Effector memory CD8-positive, alpha-beta T cell (primary cell): ENCODE measurements at regions not wholly inside any gene's neighbourhood (a gene's known extent, or its start where the extent isn't known, plus 50 kb on each side); places are given as distances from the start of the nearest gene placed in this dataset.
"Not testable (repeated sequence)": the region's sequence is repeated elsewhere in the genome, so short reads cannot be mapped to it uniquely, and the experiment has no call there.

Source experiments
- ATAC-seq: fragments of 150-1000 bp; cut with Tn5 transposase; replicated peaks from 2 replicates; pipeline ENCODE4 v1.10.0; 2021; ENCODE audit warnings: mild to moderate bottlenecking, moderate library complexity
- DNase-seq, 3 experiments: peaks; one replicate each; pipeline ENCODE4 v3.0.0; 2021
- H3K27ac Mint-ChIP-seq, 2 donors: one replicate each; pipeline ENCODE4 v1.8.0; 2022; ENCODE audit warnings: mild to moderate bottlenecking in 2 of 2, mixed read lengths in 2 of 2, moderate library complexity in 2 of 2
- H3K27me3 Mint-ChIP-seq, 2 donors: one replicate each; pipeline ENCODE4 v1.8.0; 2022; ENCODE audit warnings: mixed read lengths in 2 of 2
- H3K36me3 Mint-ChIP-seq: one replicate; pipeline ENCODE4 v1.8.0; 2022; ENCODE audit warnings: mild to moderate bottlenecking, moderate library complexity, mixed read lengths; ENCODE audit not compliant: insufficient read depth
- H3K4me1 Mint-ChIP-seq, 2 donors: one replicate each; pipeline ENCODE4 v1.8.0; 2022; ENCODE audit warnings: low read depth in 2 of 2, mixed read lengths in 2 of 2
- H3K4me3 Mint-ChIP-seq, 2 donors: one replicate each; pipeline ENCODE4 v1.8.0; 2022; ENCODE audit warnings: mild to moderate bottlenecking in 2 of 2, mixed read lengths in 2 of 2, moderate library complexity in 2 of 2
- H3K9me3 Mint-ChIP-seq, 2 donors: one replicate each; pipeline ENCODE4 v1.8.0; 2022; ENCODE audit warnings: mixed read lengths in 2 of 2

DNA sequence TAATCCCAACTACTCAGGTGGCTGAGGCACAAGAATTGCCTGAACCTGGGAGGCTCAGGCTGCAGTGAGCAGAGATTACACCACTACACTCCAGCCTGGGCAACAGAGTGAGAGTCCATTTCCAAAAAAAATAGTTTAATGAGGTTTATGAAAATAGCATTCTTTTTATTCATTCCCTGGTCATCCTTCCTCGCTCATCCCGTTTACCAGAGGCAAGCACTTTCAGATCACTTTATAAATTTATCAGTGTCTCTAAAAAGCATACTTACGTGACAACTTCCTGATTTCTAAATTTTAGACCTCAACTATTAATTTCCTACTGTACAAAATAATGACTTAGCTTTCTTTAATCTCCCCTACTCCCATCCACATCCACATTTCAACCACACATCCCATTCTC lies 864.8 kb downstream of the EPHA4 start:
- H3K27ac Mint-ChIP-seq: no peak overlapping the region
- ATAC-seq (no peak), DNase-seq (no peak)
- peaks cover 17 to 34% of the 10 kb centered on the region in 2 donors for H3K27me3 Mint-ChIP-seq
- no peak overlapping the region for H3K4me3 Mint-ChIP-seq
- H3K4me1 Mint-ChIP-seq: no peaks in the 10 kb centered on the region
- H3K36me3 Mint-ChIP-seq: no peaks in the 10 kb centered on the region
- peaks cover 2 to 5% of the 10 kb centered on the region in 2 donors for H3K9me3 Mint-ChIP-seq

DNA sequence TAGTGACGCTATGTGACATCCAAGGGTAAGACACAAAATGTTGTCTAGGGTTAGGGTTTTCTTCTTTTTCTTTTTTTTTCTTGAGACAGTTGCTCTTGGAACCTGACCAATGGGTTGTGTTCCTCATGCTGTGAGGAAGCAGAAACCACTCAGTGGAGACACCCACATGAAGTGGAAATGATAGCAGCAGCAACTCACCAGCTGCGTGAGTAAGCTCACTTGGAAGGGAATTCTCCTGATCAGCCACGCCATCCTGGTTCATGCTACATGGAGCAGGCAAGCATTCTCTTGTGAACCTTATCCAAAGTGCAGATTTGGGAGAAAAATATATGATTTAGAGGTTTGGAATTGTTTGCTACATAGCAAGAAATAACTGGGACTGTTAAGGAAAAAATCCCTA lies 863.7 kb downstream of the EPHA4 start:
- peaks cover 2 to 5% of the 10 kb centered on the region in 2 donors for H3K9me3 Mint-ChIP-seq
- H3K36me3 Mint-ChIP-seq: no peaks in the 10 kb centered on the region
- H3K27ac Mint-ChIP-seq: no peak overlapping the region
- no peak overlapping the region for H3K4me3 Mint-ChIP-seq
- ATAC-seq (no peak), DNase-seq (no peak)
- H3K4me1 Mint-ChIP-seq: no peaks in the 10 kb centered on the region
- H3K27me3 Mint-ChIP-seq: peaks cover 17 to 34% of the 10 kb centered on the region in 2 donors

DNA sequence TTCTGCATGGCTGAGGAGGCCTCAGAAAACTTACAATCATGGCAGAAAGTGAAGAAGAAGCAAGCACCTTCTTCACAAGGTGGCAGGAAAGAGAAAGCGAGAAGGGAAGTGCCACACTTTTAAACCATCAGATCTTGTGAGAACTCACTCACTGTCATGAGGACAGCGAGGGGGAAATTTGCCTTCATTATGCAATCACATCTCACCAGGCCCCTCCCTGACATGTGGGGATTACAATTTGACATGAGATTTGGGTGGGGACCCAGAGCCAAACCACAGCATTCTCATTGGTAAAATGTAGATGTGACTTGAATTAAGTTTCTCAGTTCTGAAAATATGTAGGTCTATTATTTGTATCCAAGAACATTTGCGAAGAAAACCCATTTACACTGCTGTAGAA lies 854.8 kb downstream of the EPHA4 start:
- H3K36me3 Mint-ChIP-seq: no peaks in the 10 kb centered on the region
- H3K4me3 Mint-ChIP-seq: no peak overlapping the region
- H3K27ac Mint-ChIP-seq: no peak overlapping the region
- DNase-seq: no peak
- no peak for ATAC-seq
- H3K27me3 Mint-ChIP-seq: peaks cover 0 to 20% of the 10 kb centered on the region in 2 donors
- no peaks in the 10 kb centered on the region for H3K4me1 Mint-ChIP-seq
- no peaks in the 10 kb centered on the region for H3K9me3 Mint-ChIP-seq

DNA sequence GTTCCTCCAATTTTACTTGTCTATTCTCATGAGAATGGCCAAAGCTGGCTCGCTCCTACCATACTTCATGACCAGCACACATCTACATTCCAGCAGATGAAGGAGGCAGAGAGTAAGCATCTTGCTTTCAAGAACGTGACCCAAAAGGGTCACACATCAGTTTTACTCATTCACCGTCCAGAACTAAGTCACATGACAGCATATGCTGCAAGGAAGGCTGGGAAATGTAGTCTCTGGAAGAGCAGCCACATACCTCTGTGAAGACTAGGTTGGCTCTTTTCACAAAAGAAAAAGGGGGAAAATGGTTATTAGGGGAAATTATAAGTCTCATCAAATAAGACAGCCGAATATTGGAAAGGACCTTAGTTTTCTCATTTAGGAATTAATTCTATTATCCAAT lies 835.3 kb downstream of the EPHA4 start:
- no peak overlapping the region for H3K27ac Mint-ChIP-seq
- H3K4me1 Mint-ChIP-seq: no peaks in the 10 kb centered on the region
- H3K27me3 Mint-ChIP-seq: peaks cover 0 to 5% of the 10 kb centered on the region in 2 donors
- ATAC-seq: no peak
- no peak overlapping the region for H3K4me3 Mint-ChIP-seq
- DNase-seq: no peak
- no peaks in the 10 kb centered on the region for H3K36me3 Mint-ChIP-seq
- H3K9me3 Mint-ChIP-seq: no peaks in the 10 kb centered on the region

DNA sequence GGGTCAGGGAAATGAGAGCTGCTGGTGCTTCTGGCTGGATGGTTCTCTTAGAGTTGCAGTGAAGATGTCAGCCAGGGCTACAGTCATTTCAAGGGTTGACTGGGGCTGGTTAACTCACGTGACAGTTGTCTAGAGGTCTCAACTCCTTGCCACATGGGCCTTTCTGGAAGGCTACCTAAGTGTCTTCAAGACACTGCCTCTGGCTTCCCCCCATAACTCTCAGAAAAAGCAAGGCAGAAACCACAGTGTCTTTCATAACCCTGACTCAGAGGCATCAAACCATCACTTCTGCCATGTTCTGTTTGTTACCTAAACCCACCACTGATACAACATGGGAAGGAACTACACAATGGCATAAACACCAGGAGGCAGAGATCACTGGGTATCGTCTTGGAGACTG lies 828.9 kb downstream of the EPHA4 start:
- DNase-seq: no peak
- H3K27ac Mint-ChIP-seq: no peak overlapping the region
- no peaks in the 10 kb centered on the region for H3K36me3 Mint-ChIP-seq
- H3K27me3 Mint-ChIP-seq: peaks cover 0 to 5% of the 10 kb centered on the region in 2 donors
- no peak overlapping the region for H3K4me3 Mint-ChIP-seq
- no peaks in the 10 kb centered on the region for H3K9me3 Mint-ChIP-seq
- ATAC-seq: no peak
- H3K4me1 Mint-ChIP-seq: no peaks in the 10 kb centered on the region

DNA sequence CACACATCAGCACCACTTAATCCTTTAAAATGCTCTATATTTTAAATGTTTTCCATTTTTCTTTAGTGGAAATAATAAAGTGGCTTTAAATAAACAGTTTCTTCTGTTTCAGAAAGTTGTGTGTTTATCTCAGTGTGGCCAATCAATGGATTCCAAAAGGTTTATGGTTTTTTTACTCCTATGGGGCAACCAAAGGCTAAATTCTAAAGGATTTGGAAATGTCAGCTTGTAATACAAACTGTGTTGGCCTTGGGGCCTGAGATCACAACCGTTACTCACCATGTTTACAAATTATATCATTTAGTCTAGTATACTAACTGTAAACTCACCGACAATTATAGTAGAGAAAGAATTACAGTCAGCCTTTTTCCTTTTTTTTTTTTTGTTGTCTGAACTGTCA lies 827.2 kb downstream of the EPHA4 start:
- Mint-ChIP-seq H3K4me1 (no peaks in the 10 kb centered on the region), H3K27ac (no peak overlapping the region), H3K4me3 (no peak overlapping the region), H3K36me3 (no peaks in the 10 kb centered on the region), H3K27me3 (peaks cover 0 to 5% of the 10 kb centered on the region in 2 donors), H3K9me3 (no peaks in the 10 kb centered on the region)
- DNase-seq (no peak), ATAC-seq (no peak)

DNA sequence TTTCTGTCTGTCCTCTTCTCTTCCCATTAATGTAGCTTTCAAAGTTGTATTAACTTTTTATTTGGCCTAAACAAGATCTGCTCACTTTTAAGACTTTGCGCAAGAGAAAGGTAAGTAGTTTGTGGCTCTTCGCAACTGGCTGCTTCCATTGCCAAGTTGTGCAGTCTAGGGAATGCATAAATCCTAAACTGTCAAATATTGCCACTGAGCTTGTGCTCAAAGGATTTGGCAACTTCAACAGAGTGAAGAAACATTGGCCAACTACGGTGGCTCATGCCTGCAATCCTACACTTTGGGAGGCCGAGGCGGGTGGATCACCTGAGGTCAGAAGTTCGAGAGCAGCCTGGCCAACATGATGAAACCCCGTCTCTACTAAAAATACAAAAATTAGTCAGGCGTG lies 826.4 kb downstream of the EPHA4 start:
- Mint-ChIP-seq H3K4me1 (no peaks in the 10 kb centered on the region), H3K36me3 (no peaks in the 10 kb centered on the region), H3K27me3 (no peaks in the 10 kb centered on the region), H3K27ac (no peak overlapping the region), H3K4me3 (no peak overlapping the region), H3K9me3 (no peaks in the 10 kb centered on the region)
- ATAC-seq: no peak
- DNase-seq: no peak

DNA sequence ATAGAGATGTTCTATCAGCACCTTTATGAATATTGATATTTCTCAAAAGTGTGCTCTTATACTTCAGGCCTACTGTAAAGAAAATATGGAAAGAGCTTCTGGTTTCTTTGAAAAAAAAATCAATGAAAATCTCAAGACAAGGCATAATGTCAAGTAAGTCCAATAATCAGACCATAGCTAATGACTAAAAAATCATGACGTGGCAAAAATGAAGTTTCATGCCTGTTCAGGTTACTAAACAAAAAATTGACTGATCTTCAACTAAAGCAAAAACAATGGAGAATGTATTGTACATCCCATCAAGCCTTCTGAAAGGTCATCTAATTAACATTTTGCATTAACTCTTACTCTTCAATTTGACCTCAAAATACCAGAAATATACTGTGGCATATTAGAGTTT lies 824.4 kb downstream of the EPHA4 start:
- DNase-seq: no peak
- Mint-ChIP-seq H3K4me3 (no peak overlapping the region), H3K36me3 (no peaks in the 10 kb centered on the region), H3K9me3 (peaks cover 0 to 7% of the 10 kb centered on the region in 2 donors), H3K4me1 (no peaks in the 10 kb centered on the region), H3K27me3 (no peaks in the 10 kb centered on the region), H3K27ac (no peak overlapping the region)
- ATAC-seq: no peak

DNA sequence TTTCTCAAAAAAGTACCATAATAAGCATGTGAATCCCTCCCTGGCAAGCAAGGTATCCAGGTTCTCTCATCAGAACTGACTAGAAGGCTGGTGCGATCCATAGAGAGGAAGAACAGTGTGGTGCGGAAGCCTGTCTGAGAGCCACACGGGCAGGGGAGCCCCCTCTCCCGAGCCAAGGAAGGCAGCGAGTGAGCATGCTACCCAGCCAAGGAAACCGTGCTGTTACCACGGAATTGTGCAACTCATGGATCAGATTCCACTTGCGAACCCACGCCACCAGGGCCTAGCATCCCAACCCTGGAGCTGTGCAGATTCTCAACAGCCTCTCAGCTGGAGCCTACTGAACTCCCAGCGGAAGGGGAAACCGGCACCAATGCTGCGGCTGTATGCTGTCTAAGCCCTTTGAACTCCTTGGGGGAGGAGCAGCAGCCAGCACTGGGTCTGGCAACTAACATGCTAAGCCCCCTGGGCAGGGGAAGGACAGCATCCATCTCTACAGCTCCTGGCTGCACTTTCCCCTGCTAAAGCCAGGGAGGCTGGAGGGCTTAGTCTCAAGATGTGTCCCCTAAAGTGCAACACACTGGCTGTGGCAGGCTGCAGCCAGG lies 823.1 kb downstream of the EPHA4 start:
- DNase-seq (no peak), ATAC-seq (no peak)
- H3K9me3 Mint-ChIP-seq: peaks cover 0 to 7% of the 10 kb centered on the region in 2 donors
- no peaks in the 10 kb centered on the region for H3K27me3 Mint-ChIP-seq
- no peaks in the 10 kb centered on the region for H3K36me3 Mint-ChIP-seq
- H3K27ac Mint-ChIP-seq: no peak overlapping the region
- H3K4me1 Mint-ChIP-seq: no peaks in the 10 kb centered on the region
- no peak overlapping the region for H3K4me3 Mint-ChIP-seq

DNA sequence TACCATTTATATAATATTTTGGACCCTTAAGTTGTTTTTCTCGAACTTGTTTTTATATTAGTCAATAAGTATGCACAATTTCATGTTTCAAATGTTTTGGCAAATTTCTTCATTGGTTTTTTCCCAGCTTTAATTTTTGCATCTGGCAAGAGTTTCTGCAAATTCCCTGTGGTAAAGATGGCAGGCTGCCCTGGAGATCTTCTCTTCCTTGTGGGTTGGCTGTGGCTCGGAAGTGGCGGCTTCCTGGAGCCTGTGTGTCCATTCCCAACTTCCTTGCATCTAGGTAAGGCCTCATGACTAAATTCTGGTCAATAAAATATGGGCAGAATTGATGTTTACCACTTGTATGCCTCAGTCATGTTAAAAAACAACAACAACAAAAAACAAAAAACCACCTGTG lies 818.6 kb downstream of the EPHA4 start:
- Mint-ChIP-seq H3K27ac (no peak overlapping the region), H3K9me3 (peaks cover 3 to 7% of the 10 kb centered on the region in 2 donors), H3K4me3 (no peak overlapping the region), H3K4me1 (no peaks in the 10 kb centered on the region), H3K36me3 (no peaks in the 10 kb centered on the region), H3K27me3 (no peaks in the 10 kb centered on the region)
- no peak for DNase-seq
- no peak for ATAC-seq

DNA sequence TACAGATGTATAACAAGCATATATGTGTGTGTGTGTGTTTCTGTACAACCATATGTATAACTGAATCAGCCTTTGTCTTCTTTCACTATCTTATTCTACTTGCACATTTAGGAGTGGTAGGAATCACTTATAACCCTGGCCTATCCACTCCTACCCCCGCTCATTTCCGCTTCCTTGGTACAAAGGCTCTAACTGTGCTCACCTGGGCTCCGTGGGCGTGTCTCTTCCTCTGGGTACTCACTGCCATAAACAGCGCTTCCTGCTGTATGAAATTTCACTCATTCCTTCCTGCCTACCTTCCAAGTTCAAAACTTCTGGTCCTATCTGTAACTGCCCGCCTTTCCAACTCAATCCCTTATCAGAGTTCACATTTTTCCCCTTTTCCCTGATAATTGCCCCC lies 815.5 kb downstream of the EPHA4 start:
- Mint-ChIP-seq H3K27ac (no peak overlapping the region), H3K9me3 (peaks cover 0 to 3% of the 10 kb centered on the region in 2 donors), H3K4me1 (no peaks in the 10 kb centered on the region), H3K27me3 (no peaks in the 10 kb centered on the region), H3K4me3 (no peak overlapping the region), H3K36me3 (no peaks in the 10 kb centered on the region)
- ATAC-seq (no peak), DNase-seq (no peak)

DNA sequence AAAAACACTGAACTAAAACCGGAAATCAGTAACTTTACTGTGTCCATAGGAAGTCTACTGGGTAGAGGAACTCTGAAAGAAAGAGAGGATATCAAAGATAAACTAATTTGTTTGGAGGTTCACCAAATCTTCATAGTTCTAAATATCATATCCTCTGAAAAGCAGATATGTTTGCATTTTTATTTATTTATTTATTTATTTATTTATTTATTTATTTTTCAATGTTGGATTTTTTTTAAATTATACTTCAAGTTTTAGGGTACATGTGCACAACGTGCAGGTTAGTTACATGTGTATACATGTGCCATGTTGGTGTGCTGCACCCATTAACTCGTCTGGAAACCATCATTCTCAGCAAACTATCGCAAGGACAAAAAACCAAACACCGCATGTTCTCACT lies 813.7 kb downstream of the EPHA4 start:
- not testable (repeated sequence) for H3K27me3 Mint-ChIP-seq, H3K4me3 Mint-ChIP-seq

DNA sequence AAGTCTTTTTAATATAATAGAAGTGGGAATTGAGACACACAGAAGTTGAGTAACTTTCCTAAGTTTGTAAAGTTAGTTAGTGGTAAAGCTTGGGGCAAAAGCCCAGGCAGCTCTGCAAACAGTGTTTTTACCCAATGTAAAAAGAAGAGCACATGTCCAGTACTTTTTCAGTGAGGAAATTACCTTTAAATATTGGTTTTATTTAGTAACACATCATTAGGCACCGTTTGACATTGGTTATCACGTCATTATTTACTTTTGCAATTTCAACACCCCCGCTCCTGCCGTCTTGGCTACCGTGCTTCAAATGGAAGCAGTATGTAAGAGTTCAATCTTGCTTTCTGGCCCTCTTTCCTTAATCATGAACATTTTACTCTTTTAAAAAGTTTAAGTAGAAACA lies 807.9 kb downstream of the EPHA4 start:
- Mint-ChIP-seq H3K4me1 (no peaks in the 10 kb centered on the region), H3K27me3 (no peaks in the 10 kb centered on the region), H3K9me3 (no peaks in the 10 kb centered on the region), H3K36me3 (no peaks in the 10 kb centered on the region), H3K4me3 (no peak overlapping the region), H3K27ac (no peak overlapping the region)
- ATAC-seq (no peak), DNase-seq (no peak)

More for the DNA sequence above, 813.7 kb downstream of the EPHA4 start:
- DNase-seq, H3K27ac Mint-ChIP-seq, H3K9me3 Mint-ChIP-seq, ATAC-seq, H3K4me1 Mint-ChIP-seq, H3K36me3 Mint-ChIP-seq: not testable (repeated sequence)

DNA sequence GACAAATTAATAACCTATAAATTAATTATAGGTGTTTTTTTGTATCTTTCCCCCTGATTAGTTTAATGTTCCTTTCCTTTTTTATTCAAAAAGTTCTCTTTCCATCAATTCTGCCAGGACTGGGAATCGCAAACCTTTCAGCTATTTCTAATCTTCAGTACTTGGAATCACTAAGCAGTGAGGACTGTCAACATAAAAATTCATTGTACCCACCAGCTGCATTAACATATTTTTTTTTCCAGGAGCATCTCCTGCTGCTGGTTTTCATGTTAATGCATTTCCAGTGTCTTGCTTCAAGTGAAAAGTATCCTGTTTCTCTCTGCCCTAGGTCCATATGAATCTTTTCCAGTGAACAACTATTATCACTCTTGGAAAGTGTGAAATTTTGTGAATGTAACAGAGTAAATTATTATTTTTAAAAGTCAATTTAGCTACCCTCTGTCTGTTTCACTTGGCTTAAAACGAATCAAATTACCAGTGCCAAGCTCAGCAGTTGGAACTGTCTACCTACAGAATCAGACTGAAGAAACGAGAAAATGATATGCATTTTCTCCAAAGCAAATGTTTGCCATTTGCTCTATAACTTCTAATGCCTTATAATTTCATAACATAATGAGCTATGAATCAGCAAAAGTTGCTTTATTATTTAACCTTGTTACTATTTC lies 804.4 kb downstream of the EPHA4 start:
- no peaks in the 10 kb centered on the region for H3K4me1 Mint-ChIP-seq
- H3K27ac Mint-ChIP-seq: no peak overlapping the region
- no peaks in the 10 kb centered on the region for H3K9me3 Mint-ChIP-seq
- no peak for ATAC-seq
- DNase-seq: no peak
- no peaks in the 10 kb centered on the region for H3K27me3 Mint-ChIP-seq
- no peaks in the 10 kb centered on the region for H3K36me3 Mint-ChIP-seq
- H3K4me3 Mint-ChIP-seq: no peak overlapping the region
